Left colon (tissue), 2 donors: ENCODE measurements at regions not wholly inside any gene's neighbourhood (a gene's known extent, or its start where the extent isn't known, plus 50 kb on each side); places are given as distances from the start of the nearest gene placed in this dataset.

Source experiments
- ATAC-seq: fragments of 200-7000 bp; cut with Tn5 transposase; one replicate; pipeline ENCODE4 v1.9.1; 2020; ENCODE audit warnings: mild to moderate bottlenecking, moderate library complexity
- DNase-seq, 2 donors: peaks; one replicate each; pipeline ENCODE4 v3.0.0-alpha.2; 2020
- intact Hi-C, 2 donors: fragments of 100-400 bp; cut with DNase I in 1 of 2; cut with micrococcal nuclease in 1 of 2; formaldehyde crosslinking; loops; one replicate each; pipeline versions ENCODE4 v1.11.2 to v1.14.0; 2022; cut with DNase I, micrococcal nuclease
- donor health status: DM: no; HTN: no; CAD: no.
- donor health status: DM: yes; HTN: yes; CAD: no.

DNA sequence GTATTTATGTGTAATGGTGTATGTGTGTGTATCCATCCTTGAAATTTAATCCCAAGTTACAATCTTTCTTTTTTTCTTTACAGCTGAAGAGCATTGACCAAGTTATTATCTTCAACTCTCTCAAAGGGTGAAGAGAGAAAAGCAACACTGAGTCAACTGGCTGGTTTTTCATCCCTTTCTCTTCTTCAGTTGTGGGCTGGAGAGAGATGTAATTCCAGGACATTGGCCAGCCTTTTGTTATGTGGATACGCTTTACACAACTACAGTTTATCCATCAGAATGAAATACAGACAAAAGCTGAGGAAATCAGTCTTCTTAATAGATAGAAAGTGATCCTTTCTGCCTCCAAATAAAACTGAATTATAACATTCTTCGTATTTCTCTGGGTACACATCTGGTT lies 357.0 kb upstream of the NCAM2 start:
- no peak for ATAC-seq
- intact Hi-C loops: no loop called here
- DNase-seq: no peak

DNA sequence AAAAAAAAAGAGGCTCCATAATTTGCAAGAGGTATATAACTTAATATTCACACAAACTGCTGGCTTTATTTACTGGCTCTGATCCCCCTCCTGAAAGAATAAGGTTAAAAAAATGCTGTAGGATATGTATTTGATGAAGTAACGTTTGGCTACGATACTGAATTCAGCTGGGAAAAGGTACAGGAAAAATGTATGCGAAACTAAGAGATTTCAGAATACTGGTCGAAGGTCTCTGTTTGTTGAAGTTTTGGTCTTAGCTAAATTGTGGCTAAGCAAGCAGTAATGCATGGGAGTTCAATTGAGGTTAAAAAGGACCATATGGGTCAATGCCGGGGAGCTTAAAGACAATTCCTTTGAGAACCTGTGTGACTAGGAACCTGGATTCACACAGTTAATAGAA lies 355.5 kb upstream of the NCAM2 start:
- DNase-seq: no peak
- intact Hi-C loops: no loop called here
- no peak for ATAC-seq

DNA sequence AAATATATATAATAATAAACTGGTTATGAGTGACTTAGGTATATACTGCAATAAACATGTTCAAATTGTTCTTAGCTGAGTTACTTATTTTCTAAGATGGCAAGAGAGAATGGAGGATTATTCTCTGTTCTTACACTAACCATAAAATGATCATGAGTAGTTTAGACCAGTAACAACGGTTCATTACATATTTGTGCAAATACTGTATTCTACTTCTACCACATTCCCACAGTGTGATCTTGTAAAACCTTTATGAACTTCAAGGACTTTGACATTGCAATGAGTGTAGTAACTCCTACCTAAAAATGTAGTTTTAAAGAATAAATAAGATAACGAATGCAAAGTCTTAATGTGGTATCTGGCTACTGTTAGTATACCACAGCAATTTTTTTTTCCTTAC lies 353.7 kb upstream of the NCAM2 start:
- ATAC-seq (peak; percentile 94), DNase-seq (no peak)

DNA sequence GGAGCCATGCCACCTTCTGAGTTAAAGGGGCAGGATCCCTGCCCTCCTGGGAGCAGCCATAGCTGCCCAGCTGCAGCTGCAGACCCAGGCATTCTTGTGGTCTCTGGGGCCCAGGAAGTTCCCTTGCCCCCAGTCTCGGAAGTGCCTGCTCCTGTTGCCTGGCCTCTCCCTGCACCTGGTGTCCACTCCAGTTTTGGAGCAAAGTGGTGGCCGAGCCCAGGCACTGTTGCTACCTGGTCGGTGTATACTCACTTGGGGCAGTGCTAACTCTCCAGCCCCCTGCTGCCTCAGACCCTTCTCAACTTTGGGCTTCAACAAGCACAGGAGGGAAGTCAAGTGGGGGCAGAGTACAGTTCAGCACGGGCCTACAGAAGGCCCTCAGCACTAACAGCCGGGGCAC lies 352.9 kb upstream of the NCAM2 start:
- intact Hi-C loops: no loop called here
- DNase-seq (no peak), ATAC-seq (no peak)

More for the DNA sequence above, 353.7 kb upstream of the NCAM2 start:
- intact Hi-C loops: no loop called here

DNA sequence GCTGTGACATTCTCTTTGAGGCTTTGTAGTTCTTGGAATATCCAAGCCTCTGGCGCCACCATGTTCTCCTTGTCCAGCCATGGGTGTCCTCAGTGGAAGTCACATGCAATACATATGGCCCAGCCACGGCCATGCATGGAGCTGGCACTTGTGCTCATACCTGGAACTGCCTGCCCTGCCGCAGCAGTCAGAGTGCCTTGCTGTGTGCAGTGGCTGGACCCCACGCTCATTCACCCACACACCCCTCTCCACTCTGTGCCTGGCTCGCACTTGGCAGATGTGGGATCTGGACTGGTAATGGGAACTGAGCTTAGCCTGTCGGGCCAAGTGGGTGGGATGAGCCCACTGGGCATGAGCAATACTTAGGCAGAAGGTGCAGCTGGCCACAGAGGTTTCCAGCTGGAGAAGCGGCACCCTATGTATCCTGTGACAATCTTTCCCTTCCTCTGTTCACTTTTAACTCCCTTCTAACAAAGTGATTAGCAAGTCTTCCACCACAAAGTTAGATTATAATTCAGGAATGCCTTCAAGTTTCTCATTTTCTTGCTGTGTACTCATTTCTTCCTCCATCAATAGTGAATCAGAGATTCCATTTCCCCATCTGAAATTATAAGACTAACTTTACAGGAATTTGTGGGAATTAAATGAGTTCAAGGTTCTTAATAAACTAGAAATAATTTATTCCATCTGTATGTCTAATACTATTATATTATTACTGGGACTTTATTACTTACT lies 351.6 kb upstream of the NCAM2 start:
- intact Hi-C loops: no loop called here
- DNase-seq: no peak
- no peak for ATAC-seq

DNA sequence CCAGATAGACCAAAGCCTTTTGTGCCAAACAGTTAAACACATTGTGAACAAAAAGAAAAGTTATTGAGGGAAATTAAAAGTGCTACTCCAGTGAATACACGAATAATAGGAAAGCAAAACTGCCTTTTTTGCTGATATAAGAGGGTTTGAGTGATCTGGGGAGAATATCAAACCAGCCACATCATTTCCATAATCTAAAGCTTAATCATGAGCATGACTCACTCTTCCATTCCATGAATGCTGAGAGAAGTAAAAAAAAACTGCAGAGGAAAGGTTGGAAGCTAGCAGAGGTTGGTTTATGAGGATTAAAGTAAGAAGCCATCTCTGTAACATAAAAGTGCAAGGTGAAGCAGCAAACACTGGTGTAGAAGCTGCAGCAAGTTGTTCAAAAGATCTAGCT lies 350.6 kb upstream of the NCAM2 start:
- no peak for ATAC-seq
- DNase-seq: no peak
- intact Hi-C loops: no loop called here

DNA sequence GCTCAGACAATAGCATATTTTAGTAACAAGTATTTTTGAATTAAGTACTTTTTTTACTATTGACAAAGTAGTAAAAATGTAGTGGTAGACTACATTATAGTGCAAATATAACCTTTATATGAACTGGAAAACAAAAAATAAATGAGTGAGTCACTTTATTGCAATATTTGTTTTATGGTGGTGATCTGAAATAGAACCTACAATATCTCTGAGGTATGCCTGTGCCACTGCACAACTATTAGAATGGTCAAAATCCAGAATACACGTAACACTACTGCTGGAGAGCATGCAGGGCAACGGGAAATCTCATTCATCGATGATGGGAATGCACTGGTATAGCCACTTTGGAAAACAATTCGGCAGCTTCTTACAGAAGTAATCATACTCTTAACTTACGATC lies 349.0 kb upstream of the NCAM2 start:
- intact Hi-C loops: no loop called here
- DNase-seq (no peak), ATAC-seq (no peak)

DNA sequence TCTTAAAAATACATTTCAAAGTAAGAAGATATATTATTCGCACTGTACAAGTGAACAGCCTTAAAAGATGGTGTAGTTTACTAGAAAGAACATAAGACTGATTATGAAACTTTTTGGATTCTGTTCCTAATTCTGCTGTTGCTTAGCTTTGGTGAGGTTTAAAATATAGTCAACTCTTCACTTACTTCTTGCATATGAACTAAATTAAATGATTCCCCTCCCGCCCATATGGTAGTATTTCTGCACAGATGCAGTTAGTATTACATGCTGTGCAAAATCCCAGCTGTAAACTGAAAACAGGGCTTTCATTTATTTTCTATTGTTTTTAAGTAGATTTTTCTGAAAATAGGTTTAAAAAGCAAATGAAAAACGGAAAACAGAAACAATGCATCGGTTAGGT lies 345.4 kb upstream of the NCAM2 start:
- ATAC-seq (no peak), DNase-seq (no peak)
- intact Hi-C loops: no loop called here

DNA sequence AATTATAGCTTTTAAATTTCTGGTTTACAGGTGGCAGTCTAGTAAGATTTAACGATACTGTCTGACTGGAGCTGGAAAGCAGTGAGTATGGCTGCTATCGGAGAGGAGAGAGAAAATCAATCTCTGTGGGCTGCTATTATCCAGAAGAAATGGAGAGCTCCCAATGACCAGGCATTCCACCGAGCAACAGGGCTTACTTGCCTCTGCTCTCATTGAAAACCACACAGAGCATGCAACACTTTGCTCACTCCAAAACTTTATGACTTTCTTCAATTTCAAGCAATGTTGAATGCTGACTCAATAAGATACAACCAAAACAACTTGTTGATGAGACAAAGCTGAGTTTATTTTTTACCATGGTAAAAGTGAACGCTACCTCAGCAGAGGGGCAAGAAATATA lies 337.0 kb upstream of the NCAM2 start:
- no peak for DNase-seq
- ATAC-seq: no peak
- intact Hi-C loops: no loop called here

DNA sequence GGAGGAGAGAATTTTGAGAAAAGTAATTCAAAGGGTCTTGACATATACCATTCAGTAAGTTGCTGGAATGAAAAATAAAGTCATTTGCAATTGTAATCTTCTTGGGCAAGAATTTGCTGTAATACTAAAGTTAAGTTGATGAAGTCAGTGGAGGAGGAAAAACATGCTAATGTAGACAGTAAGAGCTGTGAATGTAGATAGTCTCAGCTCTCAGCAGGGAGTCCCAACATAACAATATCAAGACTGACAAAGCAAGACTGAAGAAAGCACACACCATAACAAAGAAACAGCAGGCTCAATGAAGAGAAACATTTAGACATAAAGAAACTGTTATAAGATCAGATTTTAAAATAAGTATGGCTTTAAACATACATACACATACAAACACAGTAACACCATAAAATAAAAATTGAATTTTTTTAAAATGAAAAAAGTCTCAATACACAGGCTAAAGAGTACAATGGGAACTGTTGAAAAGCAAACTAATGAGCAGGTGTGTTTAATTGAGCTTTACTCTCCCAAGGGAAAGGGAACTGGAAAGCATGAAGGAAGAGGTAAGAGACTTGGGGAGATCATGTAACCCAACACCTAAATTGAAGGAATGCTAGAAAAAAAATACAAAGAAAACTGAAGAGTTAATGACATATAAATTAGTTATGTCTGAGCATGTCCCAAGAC lies 336.3 kb upstream of the NCAM2 start:
- no peak for DNase-seq
- intact Hi-C loops: no loop called here
- no peak for ATAC-seq

DNA sequence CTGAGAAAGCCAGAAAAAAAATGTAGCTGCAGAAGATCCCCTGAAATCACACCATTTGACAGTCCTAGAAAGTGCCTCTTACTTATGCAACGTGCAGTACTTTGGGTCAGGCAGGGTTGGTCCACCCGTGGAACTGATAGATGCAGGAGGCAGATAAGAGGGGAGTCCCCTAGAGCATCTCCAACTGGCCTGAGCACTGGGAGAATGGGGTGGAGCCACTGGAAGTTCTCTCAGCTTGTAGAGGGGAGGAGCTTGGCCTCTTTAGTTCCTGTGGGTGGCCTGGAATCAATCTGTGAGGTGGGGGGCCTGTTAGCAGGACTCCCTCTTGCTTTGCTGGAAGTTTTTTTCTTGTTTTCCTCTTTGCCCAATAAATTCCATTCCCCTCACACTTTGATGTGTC lies 335.7 kb upstream of the NCAM2 start:
- ATAC-seq: no peak
- no peak for DNase-seq
- intact Hi-C loops: no loop called here

DNA sequence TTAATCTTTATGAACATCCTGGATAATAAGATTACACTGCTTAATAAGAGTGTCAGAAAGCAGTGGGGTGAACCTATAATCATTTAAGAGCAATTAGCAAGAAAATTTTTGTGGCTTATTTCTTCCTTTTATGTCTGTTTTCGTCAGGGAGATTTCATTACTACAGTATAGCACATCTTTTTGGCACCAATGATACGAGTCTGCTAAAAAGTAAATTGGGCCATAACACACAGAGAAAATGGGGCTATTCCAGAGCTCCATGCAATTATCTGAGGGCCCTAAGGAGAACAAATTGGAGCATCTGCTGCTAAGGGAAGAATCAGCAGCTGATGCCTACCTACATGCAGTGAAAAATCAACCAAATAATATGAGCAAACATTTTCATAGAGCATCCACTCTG lies 330.3 kb upstream of the NCAM2 start:
- intact Hi-C loops: no loop called here
- DNase-seq: no peak
- ATAC-seq: no peak

DNA sequence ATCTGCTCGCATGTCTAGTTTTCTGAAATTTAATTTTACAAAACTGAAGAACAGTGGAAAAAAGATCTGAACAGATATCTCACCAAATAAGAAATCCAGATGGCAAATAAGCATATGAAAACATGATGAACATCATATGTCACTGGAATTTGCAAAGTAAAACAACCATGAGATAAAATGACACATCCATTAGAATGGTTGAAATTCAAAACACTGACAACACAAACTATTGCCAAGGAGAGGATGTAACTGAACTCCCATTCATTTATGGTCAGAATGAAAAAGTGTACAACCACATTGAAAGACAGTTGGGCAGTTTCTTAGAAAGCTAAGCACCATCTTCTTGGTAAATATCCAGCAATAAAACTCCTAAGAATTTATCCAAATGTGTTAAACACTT lies 312.7 kb upstream of the NCAM2 start:
- ATAC-seq (no peak), DNase-seq (no peak)
- intact Hi-C loops: no loop called here

DNA sequence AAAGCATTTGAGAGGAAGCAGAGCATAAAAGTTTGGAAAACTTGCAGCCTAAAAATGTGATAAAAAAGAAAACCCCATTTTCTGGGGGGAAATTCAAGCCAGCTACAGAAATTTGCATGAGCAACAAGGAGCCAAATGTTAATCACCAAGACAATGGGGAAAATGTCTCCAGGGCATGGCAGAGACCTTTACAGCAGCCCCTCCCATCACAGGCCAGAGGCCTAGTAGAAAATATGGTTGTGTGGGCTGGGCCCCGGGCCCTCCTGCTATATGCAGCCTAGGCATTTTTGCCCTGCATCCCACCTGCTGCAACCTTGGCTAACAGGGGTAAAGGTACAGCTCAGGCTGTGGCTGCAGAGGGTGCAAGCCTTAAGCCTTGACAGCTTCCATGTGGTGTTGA lies 299.6 kb upstream of the NCAM2 start:
- intact Hi-C loops: no loop called here
- DNase-seq: no peak
- no peak for ATAC-seq

DNA sequence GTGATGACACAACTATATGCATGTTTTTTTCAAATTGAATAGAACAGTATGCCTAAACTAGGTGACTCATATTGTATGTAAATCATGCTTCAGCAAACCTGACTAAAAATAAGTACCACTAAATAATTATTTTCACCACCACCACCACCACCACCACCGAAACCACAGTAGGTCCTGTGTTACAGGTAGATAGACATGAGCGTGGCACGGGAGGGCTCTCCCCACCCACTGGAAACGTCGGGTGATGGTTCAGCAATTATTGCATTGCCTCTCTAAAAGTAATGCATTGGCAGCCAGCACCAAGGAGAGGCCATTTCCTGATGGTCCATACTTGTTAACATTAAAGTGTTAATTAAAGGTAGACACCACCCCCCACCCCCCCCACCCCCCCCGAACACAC lies 297.0 kb upstream of the NCAM2 start:
- intact Hi-C loops: no loop called here
- DNase-seq: no peak
- ATAC-seq: no peak

DNA sequence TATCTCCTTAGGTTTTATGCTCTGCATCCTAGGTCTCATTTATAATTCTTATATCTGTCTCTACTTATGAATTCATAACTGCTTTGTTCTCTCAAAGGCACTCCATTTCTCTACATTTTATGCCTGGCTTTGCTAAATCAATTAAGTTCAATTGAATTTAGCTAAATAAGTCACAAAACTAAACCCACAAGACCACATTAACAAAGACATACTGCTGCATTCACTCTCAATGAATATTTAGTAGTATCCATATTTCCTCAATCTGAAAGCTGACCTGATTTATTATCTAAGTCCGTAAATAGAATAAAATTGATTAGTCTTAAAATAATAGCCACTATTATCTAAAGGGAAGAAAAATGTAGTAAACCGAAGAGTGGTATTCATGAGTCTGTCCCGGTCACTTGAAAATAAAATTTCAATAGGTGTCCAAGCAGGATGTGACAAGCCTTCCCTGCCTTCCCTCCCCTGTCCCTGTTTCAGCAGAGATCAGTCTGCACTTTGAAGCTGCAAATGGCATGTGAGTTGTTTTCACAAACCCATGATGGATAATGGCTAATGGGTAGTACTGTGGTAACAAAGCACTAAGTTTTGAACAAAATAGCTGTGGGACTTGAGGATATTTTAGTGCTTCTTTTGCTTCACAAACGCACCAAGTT lies 295.0 kb upstream of the NCAM2 start:
- intact Hi-C loops: no loop called here
- ATAC-seq: no peak

DNA sequence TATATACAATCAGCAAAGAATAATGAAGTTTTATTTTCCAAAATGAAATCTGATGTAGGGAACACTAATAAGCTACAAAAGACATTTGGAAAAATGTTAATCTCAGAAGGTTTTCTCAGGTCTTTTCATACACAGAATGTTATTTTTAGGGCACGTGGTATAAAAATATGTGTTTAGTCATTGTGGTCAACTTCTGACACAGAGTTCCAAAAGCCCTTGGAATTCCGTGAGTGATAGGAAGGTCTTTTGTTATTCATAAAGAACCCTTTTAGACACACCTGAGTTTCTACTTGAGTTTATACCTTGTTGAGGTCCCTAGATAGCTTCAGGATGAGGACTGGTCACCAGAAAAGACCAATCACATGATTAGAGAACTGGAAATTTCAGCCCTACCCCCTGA lies 277.6 kb upstream of the NCAM2 start:
- ATAC-seq: no peak
- intact Hi-C loops: no loop called here
- DNase-seq: no peak

More for the DNA sequence above, 295.0 kb upstream of the NCAM2 start:
- DNase-seq: no peak

DNA sequence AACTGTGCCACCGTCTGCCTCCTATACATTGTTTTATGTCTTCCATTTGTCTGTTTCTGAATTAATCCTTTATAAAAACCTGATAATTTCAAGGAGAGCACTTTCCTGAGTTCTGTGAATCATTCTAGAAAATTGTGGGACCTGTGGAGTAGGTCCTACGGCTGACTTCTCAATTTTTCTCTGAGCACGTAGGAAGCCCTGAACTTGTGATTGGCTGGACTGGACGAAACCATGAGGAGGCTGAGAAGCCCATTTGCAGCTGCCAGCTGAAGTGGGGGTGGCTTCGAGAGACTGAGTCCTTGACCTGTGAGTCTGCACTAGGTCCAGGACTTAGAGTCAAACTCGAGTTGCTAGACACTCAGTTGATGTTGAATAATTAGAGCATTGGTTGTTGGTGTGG lies 277.1 kb upstream of the NCAM2 start:
- intact Hi-C loops: no loop called here
- DNase-seq (no peak), ATAC-seq (no peak)

DNA sequence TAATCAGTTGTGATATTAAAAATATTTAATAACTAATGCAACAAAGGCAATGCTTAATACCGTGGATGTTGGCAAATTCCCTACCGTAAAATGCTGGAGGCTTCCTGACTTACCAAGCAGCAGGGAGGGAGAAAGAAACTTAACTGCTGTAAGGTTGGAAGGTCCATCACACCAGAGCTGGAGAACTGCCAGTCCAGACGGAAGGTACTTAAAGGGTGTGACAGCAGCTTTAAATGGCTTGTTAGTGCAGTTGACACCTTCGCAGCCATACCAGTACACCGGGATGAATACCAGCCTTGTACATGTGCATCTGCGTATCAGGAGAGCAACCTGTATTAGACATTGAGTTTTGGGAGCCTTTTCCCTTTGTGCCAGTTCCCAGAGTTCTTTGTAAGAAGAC lies 269.5 kb upstream of the NCAM2 start:
- DNase-seq (peak; percentile 61 to 74), ATAC-seq (peak; percentile 95)
- intact Hi-C loops: no loop called here

DNA sequence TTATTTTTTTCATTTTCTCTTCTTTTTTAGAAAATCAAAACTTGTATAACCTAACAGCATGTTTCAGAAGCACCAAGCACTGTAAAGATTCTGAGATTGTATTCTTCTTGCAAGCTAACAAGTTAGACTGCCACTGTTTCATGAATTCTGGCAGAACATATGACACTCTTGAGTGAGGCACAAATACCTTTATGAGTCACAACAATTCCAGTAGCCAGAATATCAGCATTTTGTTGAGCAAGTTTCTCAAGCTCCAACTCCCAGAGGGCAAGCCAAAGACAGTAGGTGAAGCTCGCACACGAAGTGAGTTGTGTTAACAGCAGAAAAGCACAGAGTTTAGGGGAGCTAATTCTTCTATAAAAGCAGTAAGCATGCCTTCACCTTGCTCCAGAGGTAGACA lies 268.8 kb upstream of the NCAM2 start:
- ATAC-seq (no peak), DNase-seq (no peak)
- intact Hi-C loops: no loop called here

DNA sequence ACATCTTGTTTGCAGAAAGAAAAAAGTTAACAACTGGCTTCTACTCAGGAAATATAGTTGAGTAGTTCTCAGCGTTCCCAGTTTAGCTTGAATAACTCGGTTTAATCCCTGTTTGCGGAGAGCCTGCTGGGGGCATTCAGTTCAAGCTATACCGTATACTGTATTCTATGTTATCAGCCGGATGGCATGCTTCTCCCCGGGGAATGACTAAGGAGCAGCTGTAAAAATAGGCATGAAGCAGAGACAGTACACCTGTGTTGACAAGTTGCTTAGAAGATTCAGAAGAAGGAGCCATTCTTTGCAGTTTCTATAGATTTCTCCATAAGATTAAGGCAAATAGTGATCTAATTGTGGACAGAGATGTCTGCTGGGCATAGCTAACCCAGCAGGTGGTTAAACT lies 267.8 kb upstream of the NCAM2 start:
- DNase-seq: no peak
- intact Hi-C loops: no loop called here
- no peak for ATAC-seq
